ENCODE measurements at regions not wholly inside any gene's neighbourhood (a gene's known extent, or its start where the extent isn't known, plus 50 kb on each side); places are given as distances from the start of the nearest gene placed in this dataset.

DNA sequence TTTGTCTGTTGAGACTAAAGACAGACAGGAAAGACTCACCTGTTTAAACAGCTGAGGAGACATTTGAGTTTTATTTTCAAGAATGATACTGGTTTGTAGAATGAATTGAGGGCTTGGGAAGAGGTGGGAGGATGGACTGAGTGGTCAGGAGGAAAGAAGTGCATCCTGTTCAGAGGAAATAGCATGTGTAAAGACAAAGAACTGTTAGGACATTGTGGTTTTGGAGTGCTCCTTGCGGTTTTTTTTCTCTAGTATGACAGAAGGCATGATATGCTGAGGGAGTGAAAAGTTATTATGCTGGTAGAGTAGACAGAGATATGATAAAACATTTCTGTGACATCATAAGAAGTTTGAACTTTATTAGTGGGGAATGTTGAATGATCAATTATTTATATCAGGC is 270.7 kb upstream of the ELAVL2 start:
- TF ChIP-seq, protein P1, sequence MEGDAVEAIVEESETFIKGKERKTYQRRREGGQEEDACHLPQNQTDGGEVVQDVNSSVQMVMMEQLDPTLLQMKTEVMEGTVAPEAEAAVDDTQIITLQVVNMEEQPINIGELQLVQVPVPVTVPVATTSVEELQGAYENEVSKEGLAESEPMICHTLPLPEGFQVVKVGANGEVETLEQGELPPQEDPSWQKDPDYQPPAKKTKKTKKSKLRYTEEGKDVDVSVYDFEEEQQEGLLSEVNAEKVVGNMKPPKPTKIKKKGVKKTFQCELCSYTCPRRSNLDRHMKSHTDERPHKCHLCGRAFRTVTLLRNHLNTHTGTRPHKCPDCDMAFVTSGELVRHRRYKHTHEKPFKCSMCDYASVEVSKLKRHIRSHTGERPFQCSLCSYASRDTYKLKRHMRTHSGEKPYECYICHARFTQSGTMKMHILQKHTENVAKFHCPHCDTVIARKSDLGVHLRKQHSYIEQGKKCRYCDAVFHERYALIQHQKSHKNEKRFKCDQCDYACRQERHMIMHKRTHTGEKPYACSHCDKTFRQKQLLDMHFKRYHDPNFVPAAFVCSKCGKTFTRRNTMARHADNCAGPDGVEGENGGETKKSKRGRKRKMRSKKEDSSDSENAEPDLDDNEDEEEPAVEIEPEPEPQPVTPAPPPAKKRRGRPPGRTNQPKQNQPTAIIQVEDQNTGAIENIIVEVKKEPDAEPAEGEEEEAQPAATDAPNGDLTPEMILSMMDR (IDR thresholded peaks at IDR 0.05) = no peak
- ATAC-seq = no peak
- H3K9me3 ChIP-seq = peaks cover 0 to 22% (median 0%) of the 10 kb centered on the region in 11 donors
- WGBS, 2 donors = 54 to 69% methylated on average over 1 of the region's 1 CpG
- no peaks in the 10 kb centered on the region for H3K27me3 ChIP-seq
- intact Hi-C loops (cut with DNase I) = no loop called here
- no peak overlapping the region for H3K27ac ChIP-seq
- DNase-seq = no peak
- no peak overlapping the region for H3K4me3 ChIP-seq
- no peaks in the 10 kb centered on the region for H3K4me1 ChIP-seq
- H3K36me3 ChIP-seq = no peaks in the 10 kb centered on the region

DNA sequence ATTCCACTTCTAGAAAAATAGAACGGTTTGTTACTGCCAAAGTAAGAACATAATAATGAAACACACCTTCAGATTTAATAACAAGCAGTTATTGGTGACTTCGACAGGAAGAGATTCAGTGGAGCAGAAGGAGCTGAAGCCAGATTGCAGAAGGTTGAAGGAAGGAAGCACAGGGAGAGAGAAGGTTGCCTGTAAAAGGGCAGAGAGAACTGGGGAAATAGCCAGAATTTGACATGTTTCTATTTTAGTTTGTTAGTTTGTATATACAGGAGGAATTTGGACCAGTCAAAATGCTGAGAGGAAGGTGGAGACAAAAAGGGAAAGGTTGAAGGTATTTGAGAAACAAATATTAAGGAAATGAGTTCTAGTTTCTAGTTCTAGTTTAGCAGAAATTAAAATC is 269.2 kb upstream of the ELAVL2 start:
- DNase-seq (no peak), ATAC-seq (no peak)
- Histone ChIP-seq H3K9me3 (peaks cover 0 to 22% (median 0%) of the 10 kb centered on the region in 11 donors), H3K27me3 (no peaks in the 10 kb centered on the region), H3K4me3 (no peak overlapping the region), H3K4me1 (no peaks in the 10 kb centered on the region), H3K27ac (no peak overlapping the region), H3K36me3 (no peaks in the 10 kb centered on the region)
- WGBS, 2 donors = 82 to 86% methylated on average over 2 of the region's 2 CpGs
- TF ChIP-seq, protein P1 (IDR thresholded peaks at IDR 0.05) = no peak
- intact Hi-C loops (cut with DNase I) = no loop called here

DNA sequence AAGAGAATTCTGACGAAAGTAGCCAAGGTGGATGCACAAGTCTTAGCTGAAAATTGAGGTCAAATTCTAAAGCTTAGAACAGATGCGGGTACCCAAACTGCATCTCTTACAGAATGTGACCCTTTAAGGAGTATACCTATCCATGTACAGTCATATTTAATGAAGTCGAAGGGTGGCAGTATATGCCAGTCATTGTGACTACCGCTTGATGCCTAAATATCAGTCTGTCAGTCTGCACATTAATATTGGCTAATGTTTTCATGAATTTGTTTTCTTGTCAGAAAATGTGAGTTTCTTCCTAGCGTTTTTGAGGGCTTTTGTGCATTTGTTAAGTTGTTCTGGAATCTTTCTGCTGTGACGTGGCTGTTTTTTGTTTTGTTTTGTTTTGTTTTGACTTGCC is 264.5 kb upstream of the ELAVL2 start:
- Histone ChIP-seq H3K27me3 (no peaks in the 10 kb centered on the region), H3K4me3 (no peak overlapping the region), H3K4me1 (no peaks in the 10 kb centered on the region), H3K36me3 (no peaks in the 10 kb centered on the region), H3K9me3 (peaks cover 0 to 55% (median 0%) of the 10 kb centered on the region in 11 donors), H3K27ac (no peak overlapping the region)
- 77 to 81% methylated on average over 6 of the region's 6 CpGs for WGBS, 2 donors
- TF ChIP-seq, protein P1 (IDR thresholded peaks at IDR 0.05) = no peak
- DNase-seq (no peak), ATAC-seq (no peak)
- intact Hi-C loops (cut with DNase I) = no loop called here

DNA sequence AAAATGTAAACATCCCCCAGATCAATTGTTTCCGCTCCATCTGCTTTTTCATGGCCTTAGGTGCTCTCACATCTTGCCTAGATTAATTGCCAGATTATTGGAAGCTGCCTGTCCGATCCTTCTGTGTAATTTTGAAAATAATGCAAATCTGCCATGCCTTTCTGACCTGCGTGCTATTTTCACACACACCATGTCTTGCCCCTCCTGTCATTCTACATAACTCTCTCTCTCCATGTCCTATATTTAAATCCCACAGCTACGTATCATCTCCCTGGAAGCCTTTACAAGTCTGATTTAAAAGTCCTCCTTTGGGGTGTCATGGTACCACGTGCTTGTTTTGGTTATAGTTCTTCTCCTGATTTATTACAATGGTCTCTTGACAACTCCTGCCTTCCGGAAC is 247.6 kb upstream of the ELAVL2 start:
- WGBS, 2 donors = 61 to 64% methylated on average over 6 of the region's 6 CpGs

More for the DNA sequence above, 247.6 kb upstream of the ELAVL2 start:
- no peak overlapping the region for H3K27ac ChIP-seq
- ATAC-seq (no peak), DNase-seq (no peak)
- TF ChIP-seq, protein P1 (IDR thresholded peaks at IDR 0.05) = no peak
- H3K4me1 ChIP-seq = no peaks in the 10 kb centered on the region
- peaks cover 0 to 7% (median 0%) of the 10 kb centered on the region in 11 donors for H3K9me3 ChIP-seq
- no peaks in the 10 kb centered on the region for H3K36me3 ChIP-seq
- H3K4me3 ChIP-seq = no peak overlapping the region
- no peaks in the 10 kb centered on the region for H3K27me3 ChIP-seq
- intact Hi-C loops (cut with DNase I) = no loop called here

All from heart right ventricle (tissue), 16 donors.